HFFc6 (cell line): ENCODE measurements at regions not wholly inside any gene's neighbourhood (a gene's known extent, or its start where the extent isn't known, plus 50 kb on each side); places are given as distances from the start of the nearest gene placed in this dataset.

Experiments
- DNase-seq: peaks from one replicate; pipeline ENCODE4 v3.0.0-alpha.2; 2018
- H3K27ac Mint-ChIP-seq: 2 replicates; pipeline ENCODE4 v1.8.0; 2020; ENCODE audit warnings: mild to moderate bottlenecking, mixed read lengths
- H3K27me3 Mint-ChIP-seq: 2 replicates; pipeline ENCODE4 v1.8.0; 2021; ENCODE audit warnings: mild to moderate bottlenecking, moderate library complexity, mixed read lengths; ENCODE audit not compliant: insufficient read depth
- H3K36me3 Mint-ChIP-seq: 2 replicates; pipeline ENCODE4 v1.8.0; 2021; ENCODE audit warnings: low read depth, mixed read lengths
- H3K4me1 Mint-ChIP-seq: 2 replicates; pipeline ENCODE4 v1.8.0; 2020; ENCODE audit warnings: low read depth, mixed read lengths
- H3K4me3 Mint-ChIP-seq: 2 replicates; pipeline ENCODE4 v1.8.0; 2020; ENCODE audit warnings: mild to moderate bottlenecking, moderate library complexity, mixed read lengths
- H3K9me3 Mint-ChIP-seq: 2 replicates; pipeline ENCODE4 v1.8.0; 2020; ENCODE audit warnings: mild to moderate bottlenecking, mixed read lengths
- TF ChIP-seq, protein P1 (sequence below): fragments of 200-600 bp; sonication (generic); IDR thresholded peaks from 2 replicates; pipeline ENCODE4 v1.5.0; 2021; ENCODE audit warnings: antibody characterized with exemption, mild to moderate bottlenecking

DNA sequence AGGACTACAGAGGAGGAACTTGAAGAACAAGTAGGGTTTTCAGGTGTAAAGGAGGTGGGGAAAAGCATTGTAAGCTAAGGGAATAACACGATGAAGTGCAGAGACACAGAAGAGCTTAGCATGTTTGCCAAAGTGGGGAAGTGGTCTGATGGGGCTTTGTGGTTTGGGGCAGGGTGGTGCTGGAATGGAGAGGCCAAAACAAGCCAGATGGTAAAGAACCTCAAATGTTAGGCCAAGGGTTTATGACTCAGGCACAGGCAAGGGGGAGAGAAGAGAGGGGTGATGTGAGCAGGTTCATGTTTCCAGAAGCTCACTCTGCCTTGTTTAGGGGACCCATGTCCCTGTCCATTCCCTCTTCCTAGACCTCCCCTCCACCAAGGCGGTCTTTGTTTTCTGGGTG is 104.5 kb upstream of the YWHAQ start:
- Mint-ChIP-seq H3K36me3 (peaks cover 5% of the 10 kb centered on the region), H3K27me3 (peaks cover 7% of the 10 kb centered on the region), H3K4me3 (no peak overlapping the region), H3K4me1 (no peaks in the 10 kb centered on the region; the same call in 1 of the 2 replicates), H3K9me3 (peaks cover 10% of the 10 kb centered on the region), H3K27ac (no peak overlapping the region)
- DNase-seq = no peak
- TF ChIP-seq, protein P1, sequence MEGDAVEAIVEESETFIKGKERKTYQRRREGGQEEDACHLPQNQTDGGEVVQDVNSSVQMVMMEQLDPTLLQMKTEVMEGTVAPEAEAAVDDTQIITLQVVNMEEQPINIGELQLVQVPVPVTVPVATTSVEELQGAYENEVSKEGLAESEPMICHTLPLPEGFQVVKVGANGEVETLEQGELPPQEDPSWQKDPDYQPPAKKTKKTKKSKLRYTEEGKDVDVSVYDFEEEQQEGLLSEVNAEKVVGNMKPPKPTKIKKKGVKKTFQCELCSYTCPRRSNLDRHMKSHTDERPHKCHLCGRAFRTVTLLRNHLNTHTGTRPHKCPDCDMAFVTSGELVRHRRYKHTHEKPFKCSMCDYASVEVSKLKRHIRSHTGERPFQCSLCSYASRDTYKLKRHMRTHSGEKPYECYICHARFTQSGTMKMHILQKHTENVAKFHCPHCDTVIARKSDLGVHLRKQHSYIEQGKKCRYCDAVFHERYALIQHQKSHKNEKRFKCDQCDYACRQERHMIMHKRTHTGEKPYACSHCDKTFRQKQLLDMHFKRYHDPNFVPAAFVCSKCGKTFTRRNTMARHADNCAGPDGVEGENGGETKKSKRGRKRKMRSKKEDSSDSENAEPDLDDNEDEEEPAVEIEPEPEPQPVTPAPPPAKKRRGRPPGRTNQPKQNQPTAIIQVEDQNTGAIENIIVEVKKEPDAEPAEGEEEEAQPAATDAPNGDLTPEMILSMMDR = no peak

DNA sequence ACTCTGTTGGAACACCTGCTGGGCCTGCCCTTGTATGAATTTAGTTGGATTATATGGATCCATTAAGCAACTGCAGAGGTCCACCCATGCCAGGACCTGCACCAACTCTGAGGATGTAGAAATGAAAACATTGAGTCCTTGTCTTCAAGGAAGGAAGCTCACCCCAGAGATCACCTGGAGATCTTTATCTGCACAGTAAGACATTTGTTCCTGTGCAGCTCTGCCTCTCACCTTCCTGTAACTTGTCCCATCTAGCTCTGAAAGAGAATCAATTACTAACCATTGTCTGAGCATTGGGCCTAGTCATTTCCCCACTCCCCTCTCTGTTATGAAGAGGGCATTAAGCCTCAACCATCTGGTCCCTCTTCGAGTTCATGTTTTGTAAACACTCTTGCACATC is 105.2 kb upstream of the YWHAQ start:
- TF ChIP-seq, protein P1 = no peak
- no peak overlapping the region for H3K27ac Mint-ChIP-seq
- H3K36me3 Mint-ChIP-seq = peaks cover 5% of the 10 kb centered on the region
- peaks cover 3% of the 10 kb centered on the region; the same call in 1 of the 2 replicates for H3K4me1 Mint-ChIP-seq
- no peak for DNase-seq
- peaks cover 10% of the 10 kb centered on the region for H3K9me3 Mint-ChIP-seq
- H3K27me3 Mint-ChIP-seq = peaks cover 5% of the 10 kb centered on the region
- H3K4me3 Mint-ChIP-seq = no peak overlapping the region

DNA sequence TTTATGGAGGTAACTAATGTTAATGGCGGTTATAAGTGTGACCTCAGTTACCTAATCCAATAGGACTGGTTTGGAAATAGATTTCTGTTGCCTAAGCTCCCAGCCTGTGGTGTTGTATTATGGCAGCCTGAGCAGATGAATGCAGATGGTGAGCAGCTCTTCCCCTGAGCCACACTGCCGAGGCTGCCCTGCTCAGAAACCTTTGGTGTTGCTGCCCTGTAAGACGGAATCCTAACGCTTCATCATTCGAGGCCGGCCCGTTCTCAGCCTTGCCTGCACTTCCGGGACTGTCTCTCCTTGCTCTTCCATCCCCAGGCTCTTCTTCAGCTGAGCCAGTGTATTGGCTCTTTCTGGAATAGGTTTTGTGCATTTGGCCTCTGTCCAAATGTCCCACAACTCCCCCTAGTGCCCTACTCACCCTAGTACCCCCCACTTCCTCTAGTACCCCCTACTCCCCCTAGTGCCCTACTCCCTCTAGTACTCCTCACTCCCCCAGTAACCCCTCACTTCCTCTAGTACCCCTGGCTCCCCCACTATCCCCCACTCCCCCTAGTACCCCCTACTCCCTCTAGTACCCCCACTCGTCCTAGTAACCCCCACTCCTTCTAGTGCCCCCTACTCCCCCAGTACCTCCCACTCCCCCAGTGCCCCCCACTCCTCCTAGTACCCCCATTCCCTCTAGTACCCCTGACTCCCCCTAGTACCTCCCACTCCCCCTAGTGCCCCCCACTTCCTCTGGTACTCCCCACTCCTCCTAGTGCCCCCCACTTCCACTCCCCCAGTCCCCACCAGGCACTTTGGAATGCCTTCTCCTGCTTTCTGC is 106.0 kb upstream of the TAF1B start:
- H3K4me3 Mint-ChIP-seq = no peak overlapping the region
- TF ChIP-seq, protein P1 = no peak
- peaks cover 5% of the 10 kb centered on the region for H3K36me3 Mint-ChIP-seq
- H3K9me3 Mint-ChIP-seq = peaks cover 10% of the 10 kb centered on the region
- H3K27me3 Mint-ChIP-seq = peaks cover 10% of the 10 kb centered on the region
- DNase-seq = no peak
- no peak overlapping the region for H3K27ac Mint-ChIP-seq
- peaks cover 8% of the 10 kb centered on the region; the same call in 1 of the 2 replicates for H3K4me1 Mint-ChIP-seq

DNA sequence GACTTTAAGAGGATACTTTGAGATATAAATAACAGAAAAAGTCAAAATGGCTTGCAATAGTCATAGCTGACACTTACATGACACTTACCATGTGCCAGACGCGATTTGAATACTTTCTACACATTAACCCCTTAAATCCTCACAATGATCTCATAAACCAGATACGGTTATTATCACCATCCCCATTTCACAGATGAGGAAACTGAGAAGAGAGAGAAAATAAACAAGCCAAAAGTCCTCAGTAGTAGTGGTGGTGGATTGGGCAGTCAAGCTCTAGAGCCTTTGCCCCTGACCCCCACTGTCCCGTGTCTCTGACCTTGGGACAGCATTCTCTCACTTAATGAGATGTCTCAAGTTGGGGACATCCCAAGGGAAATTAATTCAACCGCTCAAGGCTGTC is 105.2 kb upstream of the TAF1B start:
- H3K4me3 Mint-ChIP-seq = no peak overlapping the region
- peaks cover 9% of the 10 kb centered on the region for H3K27me3 Mint-ChIP-seq
- peaks cover 8% of the 10 kb centered on the region; the same call in 1 of the 2 replicates for H3K4me1 Mint-ChIP-seq
- peaks cover 10% of the 10 kb centered on the region; the same call in 1 of the 2 replicates for H3K9me3 Mint-ChIP-seq
- no peak overlapping the region for H3K27ac Mint-ChIP-seq
- peaks cover 5% of the 10 kb centered on the region for H3K36me3 Mint-ChIP-seq
- no peak for DNase-seq
- TF ChIP-seq, protein P1 = no peak

DNA sequence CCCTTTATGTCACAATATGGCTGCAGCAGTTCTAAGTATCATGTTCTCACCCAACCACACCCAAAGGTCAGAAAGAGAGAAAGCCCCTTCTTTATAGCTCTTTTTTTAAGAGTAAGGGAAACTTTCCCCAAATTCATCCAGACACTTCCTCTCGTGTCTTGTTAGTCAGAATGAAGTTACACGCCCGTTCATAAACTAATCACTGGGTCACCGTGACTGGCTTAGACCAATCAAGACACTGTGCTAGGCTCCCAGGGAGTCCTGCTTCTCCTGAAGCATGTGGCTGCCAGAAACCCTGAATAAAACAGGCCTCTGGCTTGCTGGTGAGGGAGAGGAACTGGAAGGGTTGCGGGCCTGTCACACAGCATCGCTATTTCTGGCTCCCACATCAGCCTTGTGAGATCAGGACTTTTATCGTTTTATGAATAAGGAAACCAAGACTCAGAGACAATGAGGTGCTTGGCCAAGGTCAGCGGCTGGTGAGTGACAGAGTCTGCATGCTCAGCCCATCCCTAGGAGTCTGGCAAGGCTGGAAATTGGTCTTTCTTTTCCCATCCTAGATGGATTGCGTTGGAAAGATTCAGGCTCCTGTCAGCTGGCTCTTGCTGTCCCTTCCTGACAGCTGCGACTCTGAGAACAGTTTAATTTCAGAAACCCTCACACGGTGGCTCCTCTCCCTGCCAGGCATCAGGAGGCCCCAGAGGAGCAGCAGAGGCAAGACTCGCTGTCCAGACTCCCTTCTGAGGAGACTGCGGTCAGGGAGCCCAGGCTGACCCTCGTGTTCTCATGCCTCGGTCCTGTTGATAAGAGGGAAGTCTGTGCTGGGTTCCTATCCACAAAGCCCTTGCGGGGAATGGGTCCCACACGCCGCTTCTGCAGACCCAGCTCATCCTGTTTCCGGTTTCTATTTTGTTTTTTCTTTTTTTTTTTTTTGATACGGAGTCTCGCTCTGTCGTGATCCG is 104.5 kb upstream of the TAF1B start:
- peaks cover 8% of the 10 kb centered on the region; the same call in 1 of the 2 replicates for H3K4me1 Mint-ChIP-seq
- H3K27me3 Mint-ChIP-seq = peaks cover 9% of the 10 kb centered on the region
- H3K27ac Mint-ChIP-seq = peak overlapping the region; percentile 71; the same call in 1 of the 2 replicates
- TF ChIP-seq, protein P1 = no peak
- H3K9me3 Mint-ChIP-seq = peaks cover 10% of the 10 kb centered on the region; the same call in 1 of the 2 replicates
- no peak for DNase-seq
- peaks cover 5% of the 10 kb centered on the region for H3K36me3 Mint-ChIP-seq
- peak overlapping the region; percentile 68; the same call in 1 of the 2 replicates for H3K4me3 Mint-ChIP-seq
